Endothelial cell of umbilical vein (primary cell): ENCODE measurements at regions not wholly inside any gene's neighbourhood (a gene's known extent, or its start where the extent isn't known, plus 50 kb on each side); places are given as distances from the start of the nearest gene placed in this dataset.

Experiments used
- BruUV-seq: library from RNA; stranded (reverse); fragments of 400-500 nt; replicated peaks from 2 replicates; lab custom pipeline; 2021; lab: Mats Ljungman, UMichigan
- CTCF ChIA-PET: fragments of 300-600, 350-600 bp; sonication (Branson Sonifier 250); formaldehyde crosslinking; loops from one replicate; lab custom pipeline; 2021; ENCODE audit warnings: antibody characterized with exemption, inconsistent platforms; lab: Charles Lee
- POLR2A ChIA-PET: fragments of 300-600, 350-600 bp; sonication (Branson Sonifier 250); formaldehyde crosslinking; loops from one replicate; lab custom pipeline; 2021; ENCODE audit warnings: antibody characterized with exemption, inconsistent platforms; lab: Charles Lee
- DNase-seq: peaks from one replicate; pipeline ENCODE4 v3.0.0-alpha.2; 2011; ENCODE audit warnings: low read depth, low spot score
- FAIRE-seq: peaks from 2 replicates; lab custom pipeline; 2011; peaks lifted over from hg19 to GRCh38; lab: Jason Lieb, UNC
- H2AFZ ChIP-seq: 2 replicates; pipeline ENCODE4 v1.6.0; 2012; ENCODE audit warnings: low read depth, low read length, control low read depth, inconsistent platforms
- H3K27ac ChIP-seq: 2 replicates; pipeline ENCODE4 v1.5.1; 2011; ENCODE audit warnings: low read depth, mild to moderate bottlenecking, control low read depth, low read length, moderate library complexity; ENCODE audit not compliant: insufficient read depth
- H3K27me3 ChIP-seq, 2 experiments: 2 replicates each; pipeline versions ENCODE4 v1.6.0 to v1.6.1; 2011; ENCODE audit warnings: low read length in 2 of 2, mixed read lengths in 1 of 2; ENCODE audit not compliant: control insufficient read depth in 2 of 2, insufficient read depth in 2 of 2
- H3K36me3 ChIP-seq, 2 experiments: 2 replicates in 1 of 2; 3 replicates in 1 of 2; pipeline ENCODE4 v1.5.1; 2011; ENCODE audit warnings: low read length in 2 of 2, mild to moderate bottlenecking in 1 of 2, moderate library complexity in 1 of 2; ENCODE audit not compliant: control insufficient read depth in 2 of 2, insufficient read depth in 2 of 2; ENCODE audit errors: extremely low read depth in 1 of 2
- H3K4me1 ChIP-seq: 3 replicates; pipeline ENCODE4 v1.5.1; 2011; ENCODE audit warnings: mild to moderate bottlenecking, low read length; ENCODE audit not compliant: control insufficient read depth, insufficient read depth; ENCODE audit errors: extremely low read depth
- H3K4me2 ChIP-seq: 2 replicates; pipeline ENCODE4 v1.6.1; 2011; ENCODE audit warnings: low read length, control low read depth, mixed read lengths; ENCODE audit not compliant: insufficient read depth
- H3K4me3 ChIP-seq, 3 experiments: fragments of 200-600 bp in 1 of 3; sonication (generic), shearing (Covaris generic) in 1 of 3; replicated peaks in 1 of 3; 2 replicates each; pipeline ENCODE4 v1.5.1; 2011 to 2016; ENCODE audit warnings: control low read depth in 3 of 3, low read length in 3 of 3, mild to moderate bottlenecking in 2 of 3, inconsistent platforms in 1 of 3, low read depth in 1 of 3, moderate library complexity in 1 of 3; ENCODE audit not compliant: insufficient read depth in 1 of 3
- H3K79me2 ChIP-seq: 2 replicates; pipeline ENCODE4 v1.6.0; 2012; ENCODE audit warnings: low read length, inconsistent platforms; ENCODE audit not compliant: control insufficient read depth, insufficient read depth
- H3K9ac ChIP-seq: replicated peaks from 2 replicates; pipeline ENCODE3; 2011; ENCODE audit warnings: low read length, control low read depth; ENCODE audit not compliant: insufficient read depth; ENCODE audit errors: extremely low read depth
- H3K9me1 ChIP-seq: replicated peaks from 3 replicates; pipeline ENCODE4 v1.6.0; 2011; ENCODE audit warnings: mild to moderate bottlenecking, low read length; ENCODE audit not compliant: control insufficient read depth, insufficient read depth; ENCODE audit errors: extremely low read depth
- H3K9me3 ChIP-seq: replicated peaks from 2 replicates; pipeline ENCODE4 v1.5.1; 2012; ENCODE audit warnings: low read length, inconsistent platforms; ENCODE audit not compliant: control insufficient read depth, insufficient read depth
- H4K20me1 ChIP-seq: replicated peaks from 2 replicates; pipeline ENCODE3; 2011; ENCODE audit warnings: mild to moderate bottlenecking, low read length; ENCODE audit not compliant: control insufficient read depth, insufficient read depth; ENCODE audit errors: extremely low read depth
- EZH2 ChIP-seq: IDR thresholded peaks from 2 replicates; pipeline ENCODE4 v1.6.1; 2012; ENCODE audit warnings: borderline replicate concordance, low read depth, mild to moderate bottlenecking, moderate library complexity, low read length, inconsistent platforms; ENCODE audit not compliant: severe bottlenecking
- FOS ChIP-seq: IDR thresholded peaks from 2 replicates; pipeline ENCODE4 v1.6.1; 2011; ENCODE audit warnings: mild to moderate bottlenecking, low read length, moderate library complexity, borderline replicate concordance; ENCODE audit not compliant: insufficient read depth
- GATA2 ChIP-seq: IDR thresholded peaks from 2 replicates; pipeline ENCODE4 v1.7.0; 2011; ENCODE audit warnings: low read depth, mild to moderate bottlenecking, moderate library complexity, mixed read lengths, low read length; ENCODE audit not compliant: insufficient read length, insufficient read depth
- JUN ChIP-seq: IDR thresholded peaks from 2 replicates; pipeline ENCODE4 v1.6.1; 2011; ENCODE audit warnings: borderline replicate concordance, low read depth; ENCODE audit not compliant: insufficient read length, insufficient read depth
- MYC ChIP-seq: IDR thresholded peaks from one replicate; pipeline ENCODE4 v1.6.1; 2011; ENCODE audit warnings: mild to moderate bottlenecking, low read depth, low read length
- POLR2A ChIP-seq: IDR thresholded peaks from 2 replicates; pipeline ENCODE4 v1.6.1; 2012; ENCODE audit warnings: low read depth, mild to moderate bottlenecking, control low read depth, low read length
- POLR2AphosphoS5 ChIP-seq: IDR thresholded peaks from 2 replicates; pipeline ENCODE4 v1.6.1; 2012; ENCODE audit warnings: low read depth, mild to moderate bottlenecking, control low read depth, low read length, moderate library complexity; ENCODE audit not compliant: insufficient read depth
- dilution Hi-C: fragments of 300-500 bp; cut with MboI; formaldehyde crosslinking; loops from one replicate; pipeline ENCODE4 v1.15.0; 2019; ENCODE audit warnings: low sequenced_read_pairs; ENCODE audit not compliant: extremely low pct_ligation_motif_present
- intact Hi-C: fragments of 100-400 bp; cut with micrococcal nuclease; formaldehyde crosslinking; loops from one replicate; pipeline ENCODE4 v1.10.0; 2022
- TF ChIP-seq, protein P1 (sequence below): IDR thresholded peaks from 2 replicates; pipeline ENCODE4 v1.6.1; 2011; ENCODE audit not compliant: insufficient read depth, insufficient read length
- TF ChIP-seq, protein P2 (sequence below), 2 donors: IDR thresholded peaks; 1 replicate in 1 of 2; 2 replicates in 1 of 2; pipeline ENCODE4 v1.5.1; 2011; ENCODE audit warnings: low read length in 2 of 2, mild to moderate bottlenecking in 2 of 2, moderate library complexity in 2 of 2, control low read depth in 1 of 2, inconsistent platforms in 1 of 2, low read depth in 1 of 2; ENCODE audit not compliant: insufficient read depth in 1 of 2; ENCODE audit errors: extremely low read depth in 1 of 2

DNA sequence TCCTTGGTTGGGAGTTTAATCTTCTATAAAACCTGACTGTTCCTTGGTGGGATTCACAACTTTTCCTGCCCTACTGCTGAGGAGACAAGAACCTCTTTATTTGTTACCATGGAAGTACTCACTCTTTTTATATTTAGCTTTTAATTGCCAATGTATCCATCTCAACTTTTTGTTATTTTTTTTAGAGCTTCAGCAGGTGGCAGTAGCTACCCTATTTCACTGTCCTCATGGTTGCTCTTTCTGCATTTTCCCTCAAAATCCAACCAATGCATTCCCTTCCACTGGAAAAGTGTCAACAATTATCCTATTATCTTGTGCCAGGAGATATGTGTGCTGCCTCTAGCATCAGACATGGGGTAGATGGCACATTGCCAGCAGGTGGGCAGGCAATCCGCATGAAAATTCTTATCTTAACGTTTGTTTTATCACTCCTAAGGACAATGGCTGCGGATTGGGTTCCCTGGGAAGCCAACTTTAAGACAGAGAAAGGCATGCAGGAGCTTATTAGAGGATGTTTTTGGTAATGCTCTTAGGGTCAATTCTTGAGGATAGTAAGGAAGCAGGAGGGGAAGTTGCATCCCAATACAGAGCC lies 406.4 kb downstream of the SNAPC1 start:
- Histone ChIP-seq H3K4me2 (no peak overlapping the region), H3K4me3 (no peak overlapping the region), H3K36me3 (no peaks in the 10 kb centered on the region), H3K27me3 (peaks cover 2 to 3% of the 10 kb centered on the region in 2 experiments), H3K27ac (no peak overlapping the region), H3K9me1 (no peaks in the 10 kb centered on the region), H3K79me2 (no peaks in the 10 kb centered on the region), H3K9me3 (no peaks in the 10 kb centered on the region), H4K20me1 (no peaks in the 10 kb centered on the region), H2AFZ (no peak overlapping the region), H3K4me1 (no peaks in the 10 kb centered on the region), H3K9ac (no peak overlapping the region)
- TF ChIP-seq EZH2 (no peak), JUN (no peak), MYC (no peak), POLR2A (no peak), FOS (no peak), POLR2AphosphoS5 (no peak), GATA2 (no peak)
- TF ChIP-seq, protein P1, sequence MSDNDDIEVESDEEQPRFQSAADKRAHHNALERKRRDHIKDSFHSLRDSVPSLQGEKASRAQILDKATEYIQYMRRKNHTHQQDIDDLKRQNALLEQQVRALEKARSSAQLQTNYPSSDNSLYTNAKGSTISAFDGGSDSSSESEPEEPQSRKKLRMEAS: no peak
- TF ChIP-seq, protein P2, sequence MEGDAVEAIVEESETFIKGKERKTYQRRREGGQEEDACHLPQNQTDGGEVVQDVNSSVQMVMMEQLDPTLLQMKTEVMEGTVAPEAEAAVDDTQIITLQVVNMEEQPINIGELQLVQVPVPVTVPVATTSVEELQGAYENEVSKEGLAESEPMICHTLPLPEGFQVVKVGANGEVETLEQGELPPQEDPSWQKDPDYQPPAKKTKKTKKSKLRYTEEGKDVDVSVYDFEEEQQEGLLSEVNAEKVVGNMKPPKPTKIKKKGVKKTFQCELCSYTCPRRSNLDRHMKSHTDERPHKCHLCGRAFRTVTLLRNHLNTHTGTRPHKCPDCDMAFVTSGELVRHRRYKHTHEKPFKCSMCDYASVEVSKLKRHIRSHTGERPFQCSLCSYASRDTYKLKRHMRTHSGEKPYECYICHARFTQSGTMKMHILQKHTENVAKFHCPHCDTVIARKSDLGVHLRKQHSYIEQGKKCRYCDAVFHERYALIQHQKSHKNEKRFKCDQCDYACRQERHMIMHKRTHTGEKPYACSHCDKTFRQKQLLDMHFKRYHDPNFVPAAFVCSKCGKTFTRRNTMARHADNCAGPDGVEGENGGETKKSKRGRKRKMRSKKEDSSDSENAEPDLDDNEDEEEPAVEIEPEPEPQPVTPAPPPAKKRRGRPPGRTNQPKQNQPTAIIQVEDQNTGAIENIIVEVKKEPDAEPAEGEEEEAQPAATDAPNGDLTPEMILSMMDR (IDR thresholded peaks at IDR 0.05; ENCODE audit: extremely low read depth in 1 of 2, insufficient read depth in 1 of 2, low read depth in 1 of 2, low read length in 2 of 2): no peak
- ChIA-PET POLR2A (no interaction called here), CTCF (interaction anchor here (0.9 to 2.1 kb wide), 6 partner anchors 9 to 1203 kb away, joined by 3 to 11 read pairs (median 6); no protein-coding TSS in a partner anchor)
- intact Hi-C loops: no loop called here
- DNase-seq (no peak), FAIRE-seq (no peak)
- BruUV-seq: no TSS peak
- dilution Hi-C loops: no loop called here
